HepG2 (cell line): ENCODE measurements at regions not wholly inside any gene's neighbourhood (a gene's known extent, or its start where the extent isn't known, plus 50 kb on each side); places are given as distances from the start of the nearest gene placed in this dataset.

Source experiments
- ARNT ChIP-seq: fragments of 450-650 bp; IDR thresholded peaks from 2 replicates; pipeline ENCODE4 v1.6.1; 2017
- BCL6 ChIP-seq: IDR thresholded peaks from 2 replicates; pipeline ENCODE4 v1.6.1; 2016; ENCODE audit warnings: missing genetic modification reagents, missing compliant biosample characterization
- CEBPB ChIP-seq: IDR thresholded peaks from 2 replicates; pipeline ENCODE4 v1.6.1; 2011; ENCODE audit warnings: low read depth, low read length, improper control_type of control experiment, borderline replicate concordance
- DPF2 ChIP-seq: sonication (generic); formaldehyde crosslinking; IDR thresholded peaks from 2 replicates; pipeline ENCODE4 v1.4.0; 2020; ENCODE audit warnings: mild to moderate bottlenecking, low read depth, missing genetic modification reagents, borderline replicate concordance
- ELF3 ChIP-seq: IDR thresholded peaks from 2 replicates; pipeline ENCODE4 v1.6.1; 2016; ENCODE audit warnings: missing genetic modification reagents, missing compliant biosample characterization
- MBD4 ChIP-seq: IDR thresholded peaks from 2 replicates; pipeline ENCODE4 v1.6.1; 2012; ENCODE audit warnings: low read length, inconsistent platforms, borderline replicate concordance
- MED1 ChIP-seq: sonication (generic); formaldehyde crosslinking; IDR thresholded peaks from 2 replicates; pipeline ENCODE4 v1.4.0; 2020; ENCODE audit warnings: missing genetic modification reagents
- NCOR1 ChIP-seq: fragments of 200-600 bp; sonication (generic); IDR thresholded peaks from 2 replicates; pipeline ENCODE4 v1.7.0; 2017; ENCODE audit warnings: antibody characterized with exemption, low read length, borderline replicate concordance
- PITX1 ChIP-seq: sonication (generic); formaldehyde crosslinking; IDR thresholded peaks from 2 replicates; pipeline ENCODE4 v1.5.1; 2020; ENCODE audit warnings: mild to moderate bottlenecking, missing genetic modification reagents
- PPARG ChIP-seq: conservative IDR thresholded peaks from 2 replicates; pipeline ENCODE4 v1.6.1; 2016; ENCODE audit warnings: missing biosample characterization, missing genetic modification reagents
- SMAD3 ChIP-seq: sonication (generic); formaldehyde crosslinking; IDR thresholded peaks from 2 replicates; pipeline ENCODE4 v1.4.0; 2020; ENCODE audit warnings: missing genetic modification reagents
- SMC3 ChIP-seq: IDR thresholded peaks from 2 replicates; pipeline ENCODE4 v1.6.1; 2011; ENCODE audit warnings: low read length, improper control_type of control experiment
- STAG1 ChIP-seq: sonication (generic); formaldehyde crosslinking; IDR thresholded peaks from 2 replicates; pipeline ENCODE4 v1.4.0; 2020; ENCODE audit warnings: missing genetic modification reagents
- ZNF382 ChIP-seq: sonication (generic); formaldehyde crosslinking; IDR thresholded peaks from 2 replicates; pipeline ENCODE4 v1.5.0; 2020; ENCODE audit warnings: missing genetic modification reagents, mild to moderate bottlenecking, borderline replicate concordance
- ZNF557 ChIP-seq: sonication (generic); formaldehyde crosslinking; IDR thresholded peaks from 2 replicates; pipeline ENCODE4 v1.4.0; 2020; ENCODE audit warnings: missing genetic modification reagents
- TF ChIP-seq, protein P1 (sequence below): sonication (generic); formaldehyde crosslinking; conservative IDR thresholded peaks from 2 replicates; pipeline ENCODE4 v1.4.0; 2020; ENCODE audit warnings: mild to moderate bottlenecking, missing genetic modification reagents, moderate library complexity
- TF ChIP-seq, protein P2 (sequence below): IDR thresholded peaks from 2 replicates; pipeline ENCODE4 v1.6.1; 2018; ENCODE audit warnings: missing genetic modification reagents
- TF ChIP-seq, protein P3 (sequence below): sonication (generic); formaldehyde crosslinking; IDR thresholded peaks from 2 replicates; pipeline ENCODE4 v1.4.0; 2020; ENCODE audit warnings: missing genetic modification reagents
- TF ChIP-seq, protein P4 (sequence below): sonication (generic); formaldehyde crosslinking; IDR thresholded peaks from 2 replicates; pipeline ENCODE4 v1.8.0; 2022; ENCODE audit warnings: missing genetic modification reagents, low read depth, mild to moderate bottlenecking, borderline replicate concordance
- TF ChIP-seq, protein P5 (sequence below): sonication (generic); formaldehyde crosslinking; IDR thresholded peaks from 2 replicates; pipeline ENCODE4 v1.4.0; 2020; ENCODE audit warnings: missing genetic modification reagents

DNA sequence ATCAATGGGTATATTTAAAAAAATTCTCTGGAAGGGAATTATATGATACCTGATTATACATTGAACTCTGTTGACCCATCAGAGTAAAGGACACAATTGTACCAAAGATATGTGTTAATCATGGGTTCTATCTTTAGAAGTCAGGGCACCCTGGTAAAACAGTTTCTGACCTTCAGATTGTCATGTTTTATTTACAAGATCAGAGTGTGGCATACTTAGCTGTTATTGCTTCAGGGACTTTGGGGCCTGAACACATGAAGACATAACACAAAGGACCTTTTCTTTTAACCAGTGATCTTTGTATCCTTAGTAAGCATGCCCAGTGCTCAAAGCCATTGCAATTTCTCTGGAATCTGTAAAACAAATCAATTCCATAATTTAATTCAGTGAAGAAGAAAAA is 204.8 kb upstream of the RPS6KA3 start (continued):
- TF ChIP-seq, protein P1, sequence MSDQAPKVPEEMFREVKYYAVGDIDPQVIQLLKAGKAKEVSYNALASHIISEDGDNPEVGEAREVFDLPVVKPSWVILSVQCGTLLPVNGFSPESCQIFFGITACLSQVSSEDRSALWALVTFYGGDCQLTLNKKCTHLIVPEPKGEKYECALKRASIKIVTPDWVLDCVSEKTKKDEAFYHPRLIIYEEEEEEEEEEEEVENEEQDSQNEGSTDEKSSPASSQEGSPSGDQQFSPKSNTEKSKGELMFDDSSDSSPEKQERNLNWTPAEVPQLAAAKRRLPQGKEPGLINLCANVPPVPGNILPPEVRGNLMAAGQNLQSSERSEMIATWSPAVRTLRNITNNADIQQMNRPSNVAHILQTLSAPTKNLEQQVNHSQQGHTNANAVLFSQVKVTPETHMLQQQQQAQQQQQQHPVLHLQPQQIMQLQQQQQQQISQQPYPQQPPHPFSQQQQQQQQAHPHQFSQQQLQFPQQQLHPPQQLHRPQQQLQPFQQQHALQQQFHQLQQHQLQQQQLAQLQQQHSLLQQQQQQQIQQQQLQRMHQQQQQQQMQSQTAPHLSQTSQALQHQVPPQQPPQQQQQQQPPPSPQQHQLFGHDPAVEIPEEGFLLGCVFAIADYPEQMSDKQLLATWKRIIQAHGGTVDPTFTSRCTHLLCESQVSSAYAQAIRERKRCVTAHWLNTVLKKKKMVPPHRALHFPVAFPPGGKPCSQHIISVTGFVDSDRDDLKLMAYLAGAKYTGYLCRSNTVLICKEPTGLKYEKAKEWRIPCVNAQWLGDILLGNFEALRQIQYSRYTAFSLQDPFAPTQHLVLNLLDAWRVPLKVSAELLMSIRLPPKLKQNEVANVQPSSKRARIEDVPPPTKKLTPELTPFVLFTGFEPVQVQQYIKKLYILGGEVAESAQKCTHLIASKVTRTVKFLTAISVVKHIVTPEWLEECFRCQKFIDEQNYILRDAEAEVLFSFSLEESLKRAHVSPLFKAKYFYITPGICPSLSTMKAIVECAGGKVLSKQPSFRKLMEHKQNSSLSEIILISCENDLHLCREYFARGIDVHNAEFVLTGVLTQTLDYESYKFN (CRISPR knock-in tag): peak; percentile 90
- TF ChIP-seq CEBPB: peak; percentile 88
- TF ChIP-seq SMC3: 0 out of 2 replicates have a peak, but pooled peaks have one; percentile 19
- no peak for TF ChIP-seq ZNF382 (CRISPR knock-in tag)
- 0 out of 2 replicates have a peak, but pooled peaks have one; percentile 55 for TF ChIP-seq SMAD3 (CRISPR knock-in tag)
- TF ChIP-seq NCOR1: peak; percentile 91; the same call in 1 of the 2 replicates
- TF ChIP-seq ARNT: no peak
- peak; percentile 54; the same call in 1 of the 2 replicates for TF ChIP-seq PPARG (CRISPR knock-in tag)
- TF ChIP-seq BCL6 (CRISPR knock-in tag): peak; percentile 80
- peak; percentile 57; the same call in 1 of the 2 replicates for TF ChIP-seq ELF3
- TF ChIP-seq PITX1 (CRISPR knock-in tag): 0 out of 2 replicates have a peak, but pooled peaks have one; percentile 25
- TF ChIP-seq ZNF557 (CRISPR knock-in tag): no peak
- peak; percentile 98 for TF ChIP-seq MED1 (CRISPR knock-in tag)
- 0 out of 2 replicates have a peak, but pooled peaks have one; percentile 43 for TF ChIP-seq MBD4
- 0 out of 2 replicates have a peak, but pooled peaks have one; percentile 43 for TF ChIP-seq DPF2 (CRISPR knock-in tag)
- TF ChIP-seq, protein P2, sequence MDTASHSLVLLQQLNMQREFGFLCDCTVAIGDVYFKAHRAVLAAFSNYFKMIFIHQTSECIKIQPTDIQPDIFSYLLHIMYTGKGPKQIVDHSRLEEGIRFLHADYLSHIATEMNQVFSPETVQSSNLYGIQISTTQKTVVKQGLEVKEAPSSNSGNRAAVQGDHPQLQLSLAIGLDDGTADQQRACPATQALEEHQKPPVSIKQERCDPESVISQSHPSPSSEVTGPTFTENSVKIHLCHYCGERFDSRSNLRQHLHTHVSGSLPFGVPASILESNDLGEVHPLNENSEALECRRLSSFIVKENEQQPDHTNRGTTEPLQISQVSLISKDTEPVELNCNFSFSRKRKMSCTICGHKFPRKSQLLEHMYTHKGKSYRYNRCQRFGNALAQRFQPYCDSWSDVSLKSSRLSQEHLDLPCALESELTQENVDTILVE (CRISPR knock-in tag): no peak
- TF ChIP-seq, protein P3, sequence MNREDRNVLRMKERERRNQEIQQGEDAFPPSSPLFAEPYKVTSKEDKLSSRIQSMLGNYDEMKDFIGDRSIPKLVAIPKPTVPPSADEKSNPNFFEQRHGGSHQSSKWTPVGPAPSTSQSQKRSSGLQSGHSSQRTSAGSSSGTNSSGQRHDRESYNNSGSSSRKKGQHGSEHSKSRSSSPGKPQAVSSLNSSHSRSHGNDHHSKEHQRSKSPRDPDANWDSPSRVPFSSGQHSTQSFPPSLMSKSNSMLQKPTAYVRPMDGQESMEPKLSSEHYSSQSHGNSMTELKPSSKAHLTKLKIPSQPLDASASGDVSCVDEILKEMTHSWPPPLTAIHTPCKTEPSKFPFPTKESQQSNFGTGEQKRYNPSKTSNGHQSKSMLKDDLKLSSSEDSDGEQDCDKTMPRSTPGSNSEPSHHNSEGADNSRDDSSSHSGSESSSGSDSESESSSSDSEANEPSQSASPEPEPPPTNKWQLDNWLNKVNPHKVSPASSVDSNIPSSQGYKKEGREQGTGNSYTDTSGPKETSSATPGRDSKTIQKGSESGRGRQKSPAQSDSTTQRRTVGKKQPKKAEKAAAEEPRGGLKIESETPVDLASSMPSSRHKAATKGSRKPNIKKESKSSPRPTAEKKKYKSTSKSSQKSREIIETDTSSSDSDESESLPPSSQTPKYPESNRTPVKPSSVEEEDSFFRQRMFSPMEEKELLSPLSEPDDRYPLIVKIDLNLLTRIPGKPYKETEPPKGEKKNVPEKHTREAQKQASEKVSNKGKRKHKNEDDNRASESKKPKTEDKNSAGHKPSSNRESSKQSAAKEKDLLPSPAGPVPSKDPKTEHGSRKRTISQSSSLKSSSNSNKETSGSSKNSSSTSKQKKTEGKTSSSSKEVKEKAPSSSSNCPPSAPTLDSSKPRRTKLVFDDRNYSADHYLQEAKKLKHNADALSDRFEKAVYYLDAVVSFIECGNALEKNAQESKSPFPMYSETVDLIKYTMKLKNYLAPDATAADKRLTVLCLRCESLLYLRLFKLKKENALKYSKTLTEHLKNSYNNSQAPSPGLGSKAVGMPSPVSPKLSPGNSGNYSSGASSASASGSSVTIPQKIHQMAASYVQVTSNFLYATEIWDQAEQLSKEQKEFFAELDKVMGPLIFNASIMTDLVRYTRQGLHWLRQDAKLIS: 0 out of 2 replicates have a peak, but pooled peaks have one; percentile 32
- TF ChIP-seq, protein P4, sequence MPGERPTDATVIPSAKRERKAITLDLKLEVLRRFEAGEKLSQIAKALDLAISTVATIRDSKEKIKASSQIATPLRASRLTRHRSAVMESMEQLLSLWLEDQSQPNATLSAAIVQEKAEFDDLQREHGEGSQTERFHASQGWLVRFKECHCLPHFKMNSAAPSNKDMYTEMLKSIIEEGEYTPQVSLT (CRISPR knock-in tag): no peak
- peak; percentile 13; the same call in 1 of the 2 replicates for TF ChIP-seq STAG1 (CRISPR knock-in tag)
- TF ChIP-seq, protein P5, sequence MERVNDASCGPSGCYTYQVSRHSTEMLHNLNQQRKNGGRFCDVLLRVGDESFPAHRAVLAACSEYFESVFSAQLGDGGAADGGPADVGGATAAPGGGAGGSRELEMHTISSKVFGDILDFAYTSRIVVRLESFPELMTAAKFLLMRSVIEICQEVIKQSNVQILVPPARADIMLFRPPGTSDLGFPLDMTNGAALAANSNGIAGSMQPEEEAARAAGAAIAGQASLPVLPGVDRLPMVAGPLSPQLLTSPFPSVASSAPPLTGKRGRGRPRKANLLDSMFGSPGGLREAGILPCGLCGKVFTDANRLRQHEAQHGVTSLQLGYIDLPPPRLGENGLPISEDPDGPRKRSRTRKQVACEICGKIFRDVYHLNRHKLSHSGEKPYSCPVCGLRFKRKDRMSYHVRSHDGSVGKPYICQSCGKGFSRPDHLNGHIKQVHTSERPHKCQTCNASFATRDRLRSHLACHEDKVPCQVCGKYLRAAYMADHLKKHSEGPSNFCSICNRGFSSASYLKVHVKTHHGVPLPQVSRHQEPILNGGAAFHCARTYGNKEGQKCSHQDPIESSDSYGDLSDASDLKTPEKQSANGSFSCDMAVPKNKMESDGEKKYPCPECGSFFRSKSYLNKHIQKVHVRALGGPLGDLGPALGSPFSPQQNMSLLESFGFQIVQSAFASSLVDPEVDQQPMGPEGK (CRISPR knock-in tag): 0 out of 2 replicates have a peak, but pooled peaks have one; percentile 17
